ENCODE measurements at regions not wholly inside any gene's neighbourhood (a gene's known extent, or its start where the extent isn't known, plus 50 kb on each side); places are given as distances from the start of the nearest gene placed in this dataset.

DNA sequence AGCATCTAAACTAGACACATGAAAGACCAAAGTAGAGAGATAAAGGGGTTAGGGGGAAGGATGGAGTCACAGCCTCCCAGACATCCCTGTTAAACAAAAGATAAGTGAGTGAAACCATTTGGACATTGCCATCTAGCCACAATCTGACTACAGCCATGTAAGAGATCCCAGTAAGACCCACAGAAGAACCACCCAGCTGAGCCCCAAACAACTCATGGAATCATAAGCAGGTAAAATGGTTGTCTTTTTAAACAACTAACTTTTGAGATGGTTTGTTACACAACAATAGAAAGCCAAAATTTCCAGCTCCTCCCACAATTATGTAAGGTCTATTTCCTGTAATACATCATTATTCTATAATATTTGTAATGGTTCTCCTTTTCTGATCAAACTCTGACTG is 437.5 kb downstream of the IGSF11 start:
- no peak for TF ChIP-seq POLR2A (IDR thresholded peaks at IDR 0.05)
- TF ChIP-seq, protein P1, sequence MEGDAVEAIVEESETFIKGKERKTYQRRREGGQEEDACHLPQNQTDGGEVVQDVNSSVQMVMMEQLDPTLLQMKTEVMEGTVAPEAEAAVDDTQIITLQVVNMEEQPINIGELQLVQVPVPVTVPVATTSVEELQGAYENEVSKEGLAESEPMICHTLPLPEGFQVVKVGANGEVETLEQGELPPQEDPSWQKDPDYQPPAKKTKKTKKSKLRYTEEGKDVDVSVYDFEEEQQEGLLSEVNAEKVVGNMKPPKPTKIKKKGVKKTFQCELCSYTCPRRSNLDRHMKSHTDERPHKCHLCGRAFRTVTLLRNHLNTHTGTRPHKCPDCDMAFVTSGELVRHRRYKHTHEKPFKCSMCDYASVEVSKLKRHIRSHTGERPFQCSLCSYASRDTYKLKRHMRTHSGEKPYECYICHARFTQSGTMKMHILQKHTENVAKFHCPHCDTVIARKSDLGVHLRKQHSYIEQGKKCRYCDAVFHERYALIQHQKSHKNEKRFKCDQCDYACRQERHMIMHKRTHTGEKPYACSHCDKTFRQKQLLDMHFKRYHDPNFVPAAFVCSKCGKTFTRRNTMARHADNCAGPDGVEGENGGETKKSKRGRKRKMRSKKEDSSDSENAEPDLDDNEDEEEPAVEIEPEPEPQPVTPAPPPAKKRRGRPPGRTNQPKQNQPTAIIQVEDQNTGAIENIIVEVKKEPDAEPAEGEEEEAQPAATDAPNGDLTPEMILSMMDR (IDR thresholded peaks at IDR 0.05) = no peak
- no peak for TF ChIP-seq POLR2AphosphoS5 (IDR thresholded peaks at IDR 0.05)
- no peak for TF ChIP-seq EP300 (IDR thresholded peaks at IDR 0.05)
